Fibroblast of mammary gland (primary cell): ENCODE measurements at regions not wholly inside any gene's neighbourhood (a gene's known extent, or its start where the extent isn't known, plus 50 kb on each side); places are given as distances from the start of the nearest gene placed in this dataset.

ENCODE experiments used
- DNase-seq: peaks from one replicate; pipeline ENCODE4 v3.0.0-alpha.2; 2010; ENCODE audit warnings: low read depth
- H3K4me3 ChIP-seq: 2 replicates; pipeline ENCODE4 v1.5.1; 2011; ENCODE audit warnings: low read depth, mild to moderate bottlenecking, low read length, moderate library complexity; ENCODE audit not compliant: control insufficient read depth
- TF ChIP-seq, protein P1 (sequence below): conservative IDR thresholded peaks from 2 replicates; pipeline ENCODE4 v1.5.1; 2011; ENCODE audit warnings: low read depth, low read length, inconsistent platforms; ENCODE audit not compliant: control insufficient read depth, insufficient read depth

DNA sequence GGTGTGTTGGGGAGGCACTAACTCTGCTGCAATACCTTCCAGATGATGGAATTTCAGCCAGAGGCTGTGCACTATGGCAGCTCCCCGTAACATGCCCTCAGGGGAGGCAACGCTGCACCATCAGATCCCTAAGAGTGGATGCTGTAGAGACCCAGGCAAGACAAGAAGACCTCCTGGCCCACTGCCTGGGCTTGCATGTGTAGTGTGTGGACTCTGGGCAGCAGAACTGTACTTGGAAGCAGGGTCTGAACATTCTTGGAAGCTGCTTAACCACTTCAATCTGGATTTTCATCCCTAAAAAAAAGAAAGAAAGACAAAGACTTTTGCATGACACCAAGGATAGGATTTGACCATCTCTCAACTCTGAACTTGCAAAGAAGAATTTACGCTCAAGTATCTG, 297.5 kb upstream of the NRP1 start:
- TF ChIP-seq, protein P1, sequence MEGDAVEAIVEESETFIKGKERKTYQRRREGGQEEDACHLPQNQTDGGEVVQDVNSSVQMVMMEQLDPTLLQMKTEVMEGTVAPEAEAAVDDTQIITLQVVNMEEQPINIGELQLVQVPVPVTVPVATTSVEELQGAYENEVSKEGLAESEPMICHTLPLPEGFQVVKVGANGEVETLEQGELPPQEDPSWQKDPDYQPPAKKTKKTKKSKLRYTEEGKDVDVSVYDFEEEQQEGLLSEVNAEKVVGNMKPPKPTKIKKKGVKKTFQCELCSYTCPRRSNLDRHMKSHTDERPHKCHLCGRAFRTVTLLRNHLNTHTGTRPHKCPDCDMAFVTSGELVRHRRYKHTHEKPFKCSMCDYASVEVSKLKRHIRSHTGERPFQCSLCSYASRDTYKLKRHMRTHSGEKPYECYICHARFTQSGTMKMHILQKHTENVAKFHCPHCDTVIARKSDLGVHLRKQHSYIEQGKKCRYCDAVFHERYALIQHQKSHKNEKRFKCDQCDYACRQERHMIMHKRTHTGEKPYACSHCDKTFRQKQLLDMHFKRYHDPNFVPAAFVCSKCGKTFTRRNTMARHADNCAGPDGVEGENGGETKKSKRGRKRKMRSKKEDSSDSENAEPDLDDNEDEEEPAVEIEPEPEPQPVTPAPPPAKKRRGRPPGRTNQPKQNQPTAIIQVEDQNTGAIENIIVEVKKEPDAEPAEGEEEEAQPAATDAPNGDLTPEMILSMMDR = no peak
- no peak overlapping the region for H3K4me3 ChIP-seq

DNA sequence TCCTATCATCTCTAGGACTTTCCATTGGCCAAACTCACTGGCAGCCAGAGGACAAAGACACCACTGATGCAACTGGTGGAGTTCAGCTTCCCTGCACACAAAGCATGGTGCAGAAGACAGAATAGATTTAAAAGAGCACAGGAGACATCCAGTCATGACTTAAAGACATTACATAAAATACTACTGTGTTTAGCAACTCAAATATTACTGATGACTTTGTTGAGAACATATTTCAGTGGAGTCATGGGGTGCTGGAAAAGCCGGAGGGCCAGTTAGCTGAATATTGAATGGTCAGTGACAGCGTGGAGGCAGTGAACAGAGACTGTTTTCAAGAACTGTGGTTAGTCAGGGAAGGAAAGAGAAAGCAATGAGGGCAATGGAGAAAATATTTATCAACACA, 296.3 kb upstream of the NRP1 start:
- TF ChIP-seq, protein P1 = no peak
- no peak for DNase-seq

More for the DNA sequence above, 297.5 kb upstream of the NRP1 start:
- no peak for DNase-seq

DNA sequence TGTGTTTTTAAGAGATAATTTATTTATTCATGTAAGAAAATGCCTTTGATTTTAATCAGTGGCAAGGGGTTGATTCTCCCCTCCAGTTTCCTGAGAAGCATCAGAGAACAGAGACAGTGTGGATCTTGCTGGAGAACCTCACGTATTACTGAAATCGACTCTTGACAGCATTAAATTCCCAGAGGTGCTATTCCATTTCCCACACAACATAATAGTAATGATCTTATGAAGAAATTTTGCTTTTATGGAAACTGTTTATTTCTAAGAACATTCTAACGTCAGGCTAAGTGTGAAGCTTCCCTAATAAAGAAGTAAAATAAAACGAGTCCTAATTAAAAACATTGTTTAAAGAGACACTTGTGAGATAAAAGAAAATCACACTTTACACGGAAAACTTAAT, 293.1 kb upstream of the NRP1 start:
- DNase-seq = peak; percentile 11
- TF ChIP-seq, protein P1 = no peak
- no peak overlapping the region for H3K4me3 ChIP-seq

More for the DNA sequence above, 296.3 kb upstream of the NRP1 start:
- H3K4me3 ChIP-seq = no peak overlapping the region

DNA sequence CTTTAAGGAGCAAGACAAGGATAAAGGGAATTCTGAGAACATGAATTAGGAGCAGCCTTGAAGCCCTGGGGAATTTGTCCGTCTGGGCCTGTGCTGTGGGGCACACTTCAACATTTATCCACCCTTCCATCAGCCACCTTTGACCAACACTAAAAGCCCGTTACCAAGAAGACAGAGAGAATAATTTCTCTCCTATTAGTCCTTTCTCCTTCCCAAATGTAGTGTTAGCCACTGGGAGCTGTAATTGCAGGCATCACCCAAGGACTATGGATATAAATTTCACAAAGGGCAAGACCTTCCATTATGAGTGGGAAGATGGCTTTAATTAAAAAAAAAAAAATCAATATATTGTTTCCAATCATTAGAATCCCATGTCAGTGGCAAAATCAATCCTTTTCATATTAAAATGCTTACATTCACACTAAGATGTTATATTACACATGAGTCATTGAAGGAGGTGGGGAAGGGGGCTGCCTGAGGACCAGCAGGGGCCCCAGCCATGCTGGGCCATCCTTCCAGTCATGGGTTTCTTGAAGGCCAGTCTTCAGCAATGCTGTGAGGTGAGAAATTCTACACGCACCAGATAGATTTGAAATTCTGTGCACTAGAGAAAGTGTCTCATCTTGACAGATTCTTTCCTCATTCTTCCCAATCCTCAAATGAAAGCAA, 292.5 kb upstream of the NRP1 start:
- TF ChIP-seq, protein P1 = no peak
- no peak for DNase-seq
- no peak overlapping the region for H3K4me3 ChIP-seq

DNA sequence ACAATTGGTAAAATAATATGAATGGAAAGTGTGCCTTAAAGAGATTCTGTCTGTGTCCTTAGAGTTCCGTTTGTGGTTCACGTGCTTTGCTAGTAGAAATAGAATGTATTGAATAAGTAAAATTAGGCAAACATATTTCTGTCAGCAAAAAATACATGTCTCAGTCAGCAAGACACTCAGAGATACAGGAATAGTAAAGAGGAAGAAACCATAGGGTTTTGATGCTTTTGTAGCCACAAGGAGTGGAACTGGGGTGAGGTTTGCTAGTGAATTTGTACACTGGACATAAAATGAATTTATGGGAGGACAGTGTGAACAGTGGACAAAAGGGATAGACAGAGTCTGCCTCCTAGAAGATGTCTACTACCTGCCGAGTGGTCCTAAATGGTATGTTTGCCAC, 289.2 kb upstream of the NRP1 start:
- TF ChIP-seq, protein P1 = no peak
- no peak for DNase-seq
- H3K4me3 ChIP-seq = no peak overlapping the region

DNA sequence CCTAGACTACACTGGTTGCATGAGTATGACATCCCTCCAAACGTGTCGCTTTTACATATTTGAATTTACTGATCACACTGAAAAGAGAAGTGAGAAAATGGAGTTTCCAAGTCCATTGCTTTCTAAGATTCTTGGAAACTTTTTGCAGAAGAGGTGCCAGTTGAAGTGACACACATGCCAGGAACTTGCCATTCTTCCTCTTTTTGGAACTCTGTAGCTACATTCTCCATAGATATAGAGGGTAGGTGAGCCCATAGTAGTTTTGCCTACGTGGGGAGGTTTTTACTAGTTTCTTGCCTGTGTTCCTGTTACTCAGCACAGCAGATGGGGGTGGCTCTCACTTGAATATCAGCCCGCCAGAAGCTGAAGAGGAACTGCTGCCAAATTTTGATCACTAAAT, 286.6 kb upstream of the NRP1 start:
- TF ChIP-seq, protein P1 = no peak
- no peak for DNase-seq
- H3K4me3 ChIP-seq = no peak overlapping the region

DNA sequence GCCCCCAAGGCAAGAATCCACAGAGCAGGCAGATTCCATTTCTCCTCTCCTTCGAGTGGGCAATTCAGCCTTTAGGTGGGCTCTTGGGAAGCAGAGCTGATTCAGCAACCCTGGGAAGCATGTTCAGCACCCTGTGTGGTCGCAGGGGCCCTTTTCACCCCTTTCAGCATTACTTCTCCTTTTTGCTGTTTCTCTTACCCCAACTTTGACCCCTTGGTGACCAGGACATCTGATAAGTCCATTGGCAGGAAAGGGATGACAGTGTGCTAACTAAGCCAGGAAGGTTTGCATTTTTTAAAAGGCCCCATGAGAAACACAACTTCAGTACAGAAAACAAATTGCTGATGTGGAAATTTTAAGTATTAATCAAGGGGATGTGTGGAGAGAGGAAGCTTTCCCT, 283.7 kb upstream of the NRP1 start:
- DNase-seq = no peak
- no peak overlapping the region for H3K4me3 ChIP-seq
- TF ChIP-seq, protein P1 = no peak
